Colonic mucosa (tissue), 4 donors: ENCODE measurements at regions not wholly inside any gene's neighbourhood (a gene's known extent, or its start where the extent isn't known, plus 50 kb on each side); places are given as distances from the start of the nearest gene placed in this dataset.
"Not testable (repeated sequence)": the region's sequence is repeated elsewhere in the genome, so short reads cannot be mapped to it uniquely, and the experiment has no call there.

Experiments used
- DNase-seq: peaks from one replicate; pipeline ENCODE4 v3.0.0-alpha.2; 2020
- H3K27ac ChIP-seq: fragments of 200-600 bp; one replicate; pipeline ENCODE4 v1.8.0; 2021
- H3K27me3 ChIP-seq: fragments of 200-600 bp; one replicate; pipeline ENCODE4 v1.8.0; 2021
- H3K36me3 ChIP-seq: fragments of 200-600 bp; one replicate; pipeline ENCODE4 v1.8.0; 2021
- H3K4me1 ChIP-seq: fragments of 200-600 bp; one replicate; pipeline ENCODE4 v1.8.0; 2021; ENCODE audit warnings: mild to moderate bottlenecking
- H3K4me3 ChIP-seq: fragments of 200-600 bp; one replicate; pipeline ENCODE4 v1.8.0; 2021
- H3K9ac ChIP-seq, 2 donors: one replicate each; pipeline ENCODE4 v1.7.0; 2013; ENCODE audit warnings: control low read depth in 2 of 2, low read depth in 2 of 2, low read length in 2 of 2
- H3K9me3 ChIP-seq: fragments of 200-600 bp; one replicate; pipeline ENCODE4 v1.8.0; 2021
- intact Hi-C: fragments of 100-400 bp; cut with DNase I; formaldehyde crosslinking; loops from one replicate; pipeline ENCODE4 v1.14.1; 2022
- TF ChIP-seq, protein P1 (sequence below): fragments of 200-600 bp; IDR thresholded peaks from one replicate; pipeline ENCODE4 v1.8.0; 2022; ENCODE audit warnings: antibody characterized with exemption, mild to moderate bottlenecking
- donor health status: healthy.
- donor health status: DM: no; HTN: no; CAD: no.
- donor health status: DM: no; HTN: no; CAD: no.

DNA sequence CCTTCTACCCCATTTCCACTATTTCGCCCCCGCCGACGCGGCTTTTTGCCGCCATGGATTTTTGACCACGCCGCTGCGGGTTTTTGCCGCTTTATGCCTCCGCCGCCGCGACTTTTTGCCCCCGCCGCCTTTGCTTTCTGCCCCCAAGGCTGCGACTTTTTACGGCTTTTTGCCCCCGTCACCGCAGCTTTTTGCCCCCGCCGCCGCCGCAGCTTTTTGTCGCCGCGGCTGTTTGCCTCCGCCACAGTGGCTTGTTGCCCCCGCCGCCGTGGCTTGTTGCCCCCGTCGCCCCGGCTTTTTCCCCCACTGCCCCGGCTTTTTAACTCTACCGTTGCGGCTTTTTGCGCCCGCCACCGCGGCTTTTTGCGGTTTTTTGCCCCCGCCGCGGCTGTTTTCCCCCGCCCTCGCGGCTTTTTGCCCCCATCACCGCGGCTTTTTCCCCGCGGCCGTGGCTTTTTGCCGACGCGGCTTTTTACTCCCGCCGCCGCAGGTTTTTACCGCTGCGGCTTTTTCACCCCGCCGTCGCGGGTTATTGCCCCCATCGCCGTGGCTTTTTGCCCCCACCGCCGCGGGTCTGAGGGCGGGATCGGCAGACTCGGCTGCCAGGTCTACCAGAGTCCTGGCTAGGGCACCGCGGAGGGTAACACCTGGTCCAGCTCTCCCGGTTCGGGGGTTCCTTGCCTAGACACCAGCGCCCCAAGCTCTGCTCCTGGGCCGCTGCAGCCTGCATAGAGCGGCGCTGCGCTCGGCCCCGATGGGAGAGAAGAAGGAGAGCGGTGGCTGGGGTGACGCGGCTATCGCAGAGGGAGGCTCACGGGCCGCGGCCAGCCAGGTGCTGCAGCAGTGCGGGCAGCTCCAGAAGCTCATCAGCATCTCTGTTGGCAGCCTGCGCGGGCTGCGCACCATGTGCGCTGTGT lies 562.7 kb upstream of the WSB1 start:
- TF ChIP-seq, protein P1, sequence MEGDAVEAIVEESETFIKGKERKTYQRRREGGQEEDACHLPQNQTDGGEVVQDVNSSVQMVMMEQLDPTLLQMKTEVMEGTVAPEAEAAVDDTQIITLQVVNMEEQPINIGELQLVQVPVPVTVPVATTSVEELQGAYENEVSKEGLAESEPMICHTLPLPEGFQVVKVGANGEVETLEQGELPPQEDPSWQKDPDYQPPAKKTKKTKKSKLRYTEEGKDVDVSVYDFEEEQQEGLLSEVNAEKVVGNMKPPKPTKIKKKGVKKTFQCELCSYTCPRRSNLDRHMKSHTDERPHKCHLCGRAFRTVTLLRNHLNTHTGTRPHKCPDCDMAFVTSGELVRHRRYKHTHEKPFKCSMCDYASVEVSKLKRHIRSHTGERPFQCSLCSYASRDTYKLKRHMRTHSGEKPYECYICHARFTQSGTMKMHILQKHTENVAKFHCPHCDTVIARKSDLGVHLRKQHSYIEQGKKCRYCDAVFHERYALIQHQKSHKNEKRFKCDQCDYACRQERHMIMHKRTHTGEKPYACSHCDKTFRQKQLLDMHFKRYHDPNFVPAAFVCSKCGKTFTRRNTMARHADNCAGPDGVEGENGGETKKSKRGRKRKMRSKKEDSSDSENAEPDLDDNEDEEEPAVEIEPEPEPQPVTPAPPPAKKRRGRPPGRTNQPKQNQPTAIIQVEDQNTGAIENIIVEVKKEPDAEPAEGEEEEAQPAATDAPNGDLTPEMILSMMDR: no peak

DNA sequence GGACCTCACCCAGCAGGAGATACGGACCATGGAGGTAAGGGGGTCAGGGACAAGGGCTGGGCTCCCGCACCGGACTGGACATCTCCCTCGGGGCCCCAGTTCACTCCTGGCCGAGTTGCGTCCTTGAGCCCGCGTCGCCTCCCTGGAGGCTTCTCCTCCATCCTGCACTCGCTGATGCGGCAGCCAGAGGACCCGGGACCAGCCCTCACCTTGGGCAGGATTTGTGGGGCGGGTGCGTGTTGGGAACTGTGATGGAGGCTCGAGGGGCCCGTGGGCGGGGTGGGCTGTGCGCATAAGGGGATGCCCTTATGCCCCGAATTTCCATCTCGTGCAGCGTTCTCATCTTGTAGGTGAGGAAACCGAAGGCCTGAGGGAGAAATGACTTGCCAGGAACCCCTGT lies 562.0 kb upstream of the WSB1 start:
- not testable (repeated sequence) for H3K27me3 ChIP-seq, H3K9ac ChIP-seq, H3K9me3 ChIP-seq, H3K4me1 ChIP-seq, H3K4me3 ChIP-seq, H3K36me3 ChIP-seq, H3K27ac ChIP-seq, DNase-seq
- intact Hi-C loops: loop anchor here (10.0 kb wide), 1 partner anchor 77 kb away; no protein-coding TSS in a partner anchor

More for the DNA sequence above, 562.7 kb upstream of the WSB1 start:
- Histone ChIP-seq H3K4me3 (no peak overlapping the region), H3K27me3 (no peaks in the 10 kb centered on the region), H3K36me3 (no peaks in the 10 kb centered on the region), H3K9me3 (no peaks in the 10 kb centered on the region), H3K4me1 (no peaks in the 10 kb centered on the region), H3K27ac (no peak overlapping the region), H3K9ac (no peak overlapping the region)
- intact Hi-C loops: loop anchor here (10.0 kb wide), 1 partner anchor 76 kb away; no protein-coding TSS in a partner anchor
- no peak for DNase-seq

DNA sequence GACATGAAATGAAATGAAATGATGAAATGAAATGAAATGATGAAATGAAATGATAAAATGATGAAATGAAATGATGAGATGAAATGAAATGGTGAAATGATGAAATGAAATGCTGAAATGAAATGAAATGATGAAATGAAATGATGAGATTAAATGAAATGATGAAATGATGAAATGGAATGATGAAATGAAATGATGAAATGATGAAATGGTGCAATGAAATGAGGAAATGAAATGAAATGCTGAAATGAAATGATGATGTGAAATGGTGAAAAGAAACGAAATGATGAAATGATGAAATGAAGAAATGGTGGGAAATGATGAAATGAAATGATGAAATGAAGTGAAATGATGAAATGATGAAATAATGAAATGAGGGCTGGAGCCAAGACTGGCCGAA lies 559.1 kb upstream of the WSB1 start:
- H3K36me3 ChIP-seq, H3K9me3 ChIP-seq, H3K4me1 ChIP-seq, H3K9ac ChIP-seq, H3K27ac ChIP-seq, H3K27me3 ChIP-seq, H3K4me3 ChIP-seq, DNase-seq: not testable (repeated sequence)
- intact Hi-C loops: loop anchor here (10.0 kb wide), 1 partner anchor 80 kb away; no protein-coding TSS in a partner anchor

DNA sequence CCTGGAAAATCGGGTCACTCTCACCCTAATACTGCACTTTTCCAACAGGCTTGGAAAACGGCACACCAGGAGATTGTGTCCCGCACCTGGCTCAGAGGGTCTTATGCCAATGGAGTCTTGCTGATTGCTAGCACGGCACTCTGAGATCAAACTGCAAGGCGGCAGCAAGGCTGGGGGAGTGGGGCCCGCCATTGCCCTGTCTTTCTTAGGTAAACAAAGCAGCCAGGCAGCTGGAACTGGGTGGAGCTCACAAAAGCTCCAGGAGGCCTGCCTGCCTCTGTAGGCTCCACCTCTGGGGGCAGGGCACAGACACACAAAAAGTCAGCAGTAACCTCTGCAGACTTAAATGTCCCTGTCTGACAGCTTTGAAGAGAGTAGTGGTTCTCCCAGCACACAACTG lies 557.9 kb upstream of the WSB1 start:
- intact Hi-C loops: loop anchor here (10.0 kb wide), 1 partner anchor 81 kb away; no protein-coding TSS in a partner anchor
- DNase-seq, H3K9me3 ChIP-seq: not testable (repeated sequence)

DNA sequence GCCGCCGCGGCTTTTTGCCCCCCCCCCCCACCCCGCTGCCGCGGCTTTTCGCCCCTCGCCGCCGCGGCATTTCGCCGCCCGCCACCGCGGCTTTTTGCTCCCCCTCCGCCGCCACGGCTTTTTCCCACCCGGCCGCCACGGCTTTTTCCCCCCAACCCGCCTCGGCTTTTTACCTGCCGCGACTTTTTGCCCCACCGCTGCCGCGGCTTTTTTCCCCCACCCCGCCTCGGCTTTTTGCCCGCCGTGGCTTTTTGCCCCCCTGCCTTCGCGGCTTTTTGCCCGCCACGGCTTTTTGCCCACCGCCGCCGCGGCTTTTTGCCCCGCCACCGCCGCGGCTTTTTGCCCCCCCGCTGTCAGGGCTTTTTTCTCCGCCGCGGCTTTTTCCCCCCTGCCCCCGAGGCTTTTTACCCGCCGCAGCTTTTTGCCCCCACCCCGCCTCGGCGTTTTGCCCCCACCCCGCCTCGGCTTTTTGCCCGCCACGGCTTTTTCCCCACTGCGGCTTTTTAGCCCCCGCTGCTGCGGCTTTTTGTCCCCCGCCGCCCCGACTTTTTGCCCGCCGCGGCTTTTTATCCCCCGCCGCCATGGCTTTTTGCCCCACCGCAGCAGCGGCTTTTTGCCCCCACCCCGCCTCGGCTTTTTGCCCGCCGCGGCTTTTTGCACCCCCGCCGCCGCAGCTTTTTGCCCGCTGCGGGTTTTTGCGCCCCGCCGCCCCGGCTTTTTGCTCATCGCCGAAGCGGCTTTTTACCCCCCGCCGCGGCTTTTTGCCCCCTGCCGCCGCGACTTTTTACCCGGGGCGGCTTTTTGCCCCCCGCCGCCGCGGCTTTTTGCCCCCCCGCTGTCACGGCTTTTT lies 527.8 kb upstream of the WSB1 start:
- H3K27ac ChIP-seq: no peak overlapping the region
- no peaks in the 10 kb centered on the region for H3K9me3 ChIP-seq
- H3K4me3 ChIP-seq: no peak overlapping the region
- no peak for DNase-seq
- H3K4me1 ChIP-seq: no peaks in the 10 kb centered on the region
- TF ChIP-seq, protein P1: no peak
- H3K9ac ChIP-seq: no peak overlapping the region
- no peaks in the 10 kb centered on the region for H3K36me3 ChIP-seq
- H3K27me3 ChIP-seq: no peaks in the 10 kb centered on the region
- intact Hi-C loops: no loop called here

More for the DNA sequence above, 557.9 kb upstream of the WSB1 start:
- H3K9ac ChIP-seq, H3K27ac ChIP-seq, H3K4me1 ChIP-seq, H3K27me3 ChIP-seq, H3K4me3 ChIP-seq, H3K36me3 ChIP-seq: not testable (repeated sequence)

DNA sequence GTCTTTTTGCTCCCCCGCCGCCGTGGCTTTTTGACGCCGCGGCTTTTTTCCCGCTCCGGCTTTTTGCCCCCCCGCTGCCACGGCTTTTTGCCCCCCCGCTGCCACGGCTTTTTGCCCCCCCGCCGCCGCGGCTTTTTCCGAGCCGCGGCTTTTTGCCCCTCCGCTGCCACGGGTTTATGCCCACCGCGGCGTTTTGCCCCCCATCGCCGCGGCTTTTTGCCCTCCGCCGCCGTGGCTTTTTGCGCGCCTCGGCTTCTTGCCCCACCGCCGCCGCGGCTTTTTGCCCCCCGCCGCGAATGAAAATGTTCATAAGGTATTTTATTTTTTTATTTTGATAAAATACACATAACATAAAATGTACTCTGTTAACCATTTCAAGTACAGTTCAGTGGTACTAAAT lies 527.2 kb upstream of the WSB1 start:
- intact Hi-C loops: no loop called here
- no peaks in the 10 kb centered on the region for H3K4me1 ChIP-seq
- H3K4me3 ChIP-seq: no peak overlapping the region
- DNase-seq: no peak
- no peaks in the 10 kb centered on the region for H3K9me3 ChIP-seq
- no peak overlapping the region for H3K27ac ChIP-seq
- TF ChIP-seq, protein P1: no peak
- H3K27me3 ChIP-seq: no peaks in the 10 kb centered on the region
- H3K36me3 ChIP-seq: no peaks in the 10 kb centered on the region
- H3K9ac ChIP-seq: no peak overlapping the region
